ENCODE measurements at regions not wholly inside any gene's neighbourhood (a gene's known extent, or its start where the extent isn't known, plus 50 kb on each side); places are given as distances from the start of the nearest gene placed in this dataset.

- TF ChIP-seq CTCF (IDR thresholded peaks at IDR 0.05; ENCODE audit: low read depth, low read length): no peak; the same call in 1 of the 2 replicates
Observed at GRCh38 chr14:94864387-94865195, 94.7 kb upstream of the GSC start.

GRCh38 chr14:94863366-94863765 is 93.5 kb upstream of the GSC start:
- DNase-seq (ENCODE audit: extremely low read depth, low read depth): no peak
- no peak for TF ChIP-seq CTCF (IDR thresholded peaks at IDR 0.05; ENCODE audit: low read depth, low read length)

More at GRCh38 chr14:94864387-94865195, 94.7 kb upstream of the GSC start:
- no peak for DNase-seq (ENCODE audit: extremely low read depth, low read depth)

- no peak for TF ChIP-seq CTCF (IDR thresholded peaks at IDR 0.05; ENCODE audit: low read depth, low read length)
Observed at GRCh38 chr14:94857950-94858349, 88.0 kb upstream of the GSC start.

GRCh38 chr14:94853920-94854319 is 84.0 kb upstream of the GSC start:
- DNase-seq (ENCODE audit: extremely low read depth, low read depth): no peak
- no peak for TF ChIP-seq CTCF (IDR thresholded peaks at IDR 0.05; ENCODE audit: low read depth, low read length)

More at GRCh38 chr14:94857950-94858349, 88.0 kb upstream of the GSC start:
- DNase-seq (ENCODE audit: extremely low read depth, low read depth): no peak

- TF ChIP-seq CTCF (IDR thresholded peaks at IDR 0.05; ENCODE audit: low read depth, low read length): no peak
- DNase-seq (ENCODE audit: extremely low read depth, low read depth): no peak
Observed at GRCh38 chr14:94850309-94851211, 80.6 kb upstream of the GSC start.

- no peak for TF ChIP-seq CTCF (IDR thresholded peaks at IDR 0.05; ENCODE audit: low read depth, low read length)
- DNase-seq (ENCODE audit: extremely low read depth, low read depth): no peak
Observed at GRCh38 chr14:94844593-94845152, 74.8 kb upstream of the GSC start.
